Transverse colon (tissue), 3 donors: ENCODE measurements at regions not wholly inside any gene's neighbourhood (a gene's known extent, or its start where the extent isn't known, plus 50 kb on each side); places are given as distances from the start of the nearest gene placed in this dataset.

ENCODE experiments used
- EP300 ChIP-seq: sonication (generic); formaldehyde crosslinking; IDR thresholded peaks from one replicate; pipeline ENCODE4 v1.6.1; 2017; ENCODE audit warnings: antibody characterized with exemption, low read depth
- POLR2A ChIP-seq: fragments of 450-650 bp; IDR thresholded peaks from one replicate; pipeline ENCODE4 v1.6.1; 2016; ENCODE audit warnings: antibody characterized with exemption, mild to moderate bottlenecking, moderate library complexity
- TF ChIP-seq, protein P1 (sequence below), 5 experiments: fragments of 200-600 bp in 3 of 5; fragments of 450-650 bp in 2 of 5; sonication (generic) in 3 of 5; IDR thresholded peaks; 1 replicate in 2 of 5; 2 replicates in 3 of 5; pipeline ENCODE4 v1.5.1; 2016 to 2017; ENCODE audit warnings: antibody characterized with exemption in 5 of 5, inconsistent platforms in 3 of 5, mild to moderate bottlenecking in 2 of 5, moderate library complexity in 1 of 5

DNA sequence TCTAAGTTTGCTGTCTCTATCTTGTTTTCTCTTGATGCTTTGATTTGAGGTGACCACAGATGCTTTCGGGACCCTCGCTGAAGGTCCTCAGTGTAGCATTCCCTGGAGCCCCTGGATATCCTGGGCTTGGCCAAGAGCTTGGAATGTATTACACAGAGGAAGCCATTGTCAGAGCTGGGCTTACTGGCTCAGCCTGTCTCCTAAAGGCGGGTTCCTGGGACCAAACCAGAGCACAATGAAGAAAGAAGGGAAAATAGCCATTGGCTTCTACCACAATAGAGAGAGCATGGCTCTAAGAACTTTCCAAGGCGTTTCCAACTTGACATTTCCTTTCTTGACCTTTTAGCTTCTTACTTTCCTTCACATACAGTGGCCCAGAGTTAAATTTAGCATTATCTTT is 229.3 kb downstream of the HS3ST3A1 start:
- no peak for TF ChIP-seq EP300
- TF ChIP-seq POLR2A, result no peak
- TF ChIP-seq, protein P1, sequence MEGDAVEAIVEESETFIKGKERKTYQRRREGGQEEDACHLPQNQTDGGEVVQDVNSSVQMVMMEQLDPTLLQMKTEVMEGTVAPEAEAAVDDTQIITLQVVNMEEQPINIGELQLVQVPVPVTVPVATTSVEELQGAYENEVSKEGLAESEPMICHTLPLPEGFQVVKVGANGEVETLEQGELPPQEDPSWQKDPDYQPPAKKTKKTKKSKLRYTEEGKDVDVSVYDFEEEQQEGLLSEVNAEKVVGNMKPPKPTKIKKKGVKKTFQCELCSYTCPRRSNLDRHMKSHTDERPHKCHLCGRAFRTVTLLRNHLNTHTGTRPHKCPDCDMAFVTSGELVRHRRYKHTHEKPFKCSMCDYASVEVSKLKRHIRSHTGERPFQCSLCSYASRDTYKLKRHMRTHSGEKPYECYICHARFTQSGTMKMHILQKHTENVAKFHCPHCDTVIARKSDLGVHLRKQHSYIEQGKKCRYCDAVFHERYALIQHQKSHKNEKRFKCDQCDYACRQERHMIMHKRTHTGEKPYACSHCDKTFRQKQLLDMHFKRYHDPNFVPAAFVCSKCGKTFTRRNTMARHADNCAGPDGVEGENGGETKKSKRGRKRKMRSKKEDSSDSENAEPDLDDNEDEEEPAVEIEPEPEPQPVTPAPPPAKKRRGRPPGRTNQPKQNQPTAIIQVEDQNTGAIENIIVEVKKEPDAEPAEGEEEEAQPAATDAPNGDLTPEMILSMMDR (IDR thresholded peaks at IDR 0.05), result no peak
